Glutamatergic neuron (in vitro differentiated cells): ENCODE measurements at regions not wholly inside any gene's neighbourhood (a gene's known extent, or its start where the extent isn't known, plus 50 kb on each side); places are given as distances from the start of the nearest gene placed in this dataset.

Source experiments
- DNase-seq: peaks from one replicate; pipeline ENCODE4 v3.0.0; 2022
- H3K27ac Mint-ChIP-seq: one replicate; pipeline ENCODE4 v1.8.0; 2020; ENCODE audit warnings: mild to moderate bottlenecking, mixed read lengths, inconsistent platforms; ENCODE audit not compliant: unreplicated experiment
- H3K27me3 Mint-ChIP-seq: one replicate; pipeline ENCODE4 v1.8.0; 2020; ENCODE audit warnings: mild to moderate bottlenecking, moderate library complexity, mixed read lengths, inconsistent platforms; ENCODE audit not compliant: unreplicated experiment
- H3K36me3 Mint-ChIP-seq: one replicate; pipeline ENCODE4 v1.8.0; 2020; ENCODE audit warnings: mild to moderate bottlenecking, mixed read lengths, inconsistent platforms; ENCODE audit not compliant: unreplicated experiment
- H3K4me1 Mint-ChIP-seq: one replicate; pipeline ENCODE4 v1.8.0; 2020; ENCODE audit warnings: mild to moderate bottlenecking, low read depth, mixed read lengths, inconsistent platforms; ENCODE audit not compliant: unreplicated experiment
- H3K4me3 Mint-ChIP-seq: one replicate; pipeline ENCODE4 v1.8.0; 2020; ENCODE audit warnings: mild to moderate bottlenecking, mixed read lengths, inconsistent platforms; ENCODE audit not compliant: unreplicated experiment
- H3K9me3 Mint-ChIP-seq: one replicate; pipeline ENCODE4 v1.8.0; 2020; ENCODE audit warnings: mild to moderate bottlenecking, moderate library complexity, mixed read lengths, inconsistent platforms; ENCODE audit not compliant: unreplicated experiment
- CTCF ChIP-seq: fragments of 200-600 bp; sonication (generic); IDR thresholded peaks from one replicate; pipeline ENCODE4 v1.5.0; 2021; ENCODE audit not compliant: partially characterized antibody, unreplicated experiment

GRCh38 chr5:28896949-28897348 is 1858.6 kb upstream of the CDH9 start:
- H3K27me3 Mint-ChIP-seq = peaks cover 2% of the 10 kb centered on the region
- H3K9me3 Mint-ChIP-seq = no peaks in the 10 kb centered on the region

GRCh38 chr5:28880936-28881335 is 1842.5 kb upstream of the CDH9 start:
- no peak for DNase-seq
- Mint-ChIP-seq H3K36me3 (peaks cover 12% of the 10 kb centered on the region), H3K4me1 (no peaks in the 10 kb centered on the region), H3K27ac (no peak overlapping the region), H3K4me3 (no peak overlapping the region), H3K27me3 (no peaks in the 10 kb centered on the region), H3K9me3 (no peaks in the 10 kb centered on the region)
- TF ChIP-seq CTCF = no peak

More at GRCh38 chr5:28896949-28897348, 1858.6 kb upstream of the CDH9 start:
- Mint-ChIP-seq H3K27ac (no peak overlapping the region), H3K4me3 (no peak overlapping the region), H3K4me1 (no peaks in the 10 kb centered on the region), H3K36me3 (no peaks in the 10 kb centered on the region)
- no peak for DNase-seq
- no peak for TF ChIP-seq CTCF

GRCh38 chr5:28877050-28877449 is 1838.7 kb upstream of the CDH9 start:
- DNase-seq = no peak
- Mint-ChIP-seq H3K4me3 (no peak overlapping the region), H3K4me1 (no peaks in the 10 kb centered on the region), H3K27me3 (no peaks in the 10 kb centered on the region), H3K9me3 (no peaks in the 10 kb centered on the region), H3K27ac (no peak overlapping the region), H3K36me3 (no peaks in the 10 kb centered on the region)
- TF ChIP-seq CTCF = no peak

- Mint-ChIP-seq H3K4me3 (peak overlapping the region; percentile 47), H3K27ac (peak overlapping the region; percentile 84), H3K27me3 (peaks cover 2% of the 10 kb centered on the region), H3K9me3 (peaks cover 4% of the 10 kb centered on the region), H3K36me3 (no peaks in the 10 kb centered on the region), H3K4me1 (peaks cover 19% of the 10 kb centered on the region)
- no peak for DNase-seq
- no peak for TF ChIP-seq CTCF
Observed at GRCh38 chr5:28864006-28864405, 1825.6 kb upstream of the CDH9 start.

GRCh38 chr5:28862860-28863196 is 1824.4 kb upstream of the CDH9 start:
- Mint-ChIP-seq H3K4me1 (peaks cover 19% of the 10 kb centered on the region), H3K36me3 (no peaks in the 10 kb centered on the region), H3K9me3 (peaks cover 4% of the 10 kb centered on the region), H3K4me3 (no peak overlapping the region), H3K27ac (peak overlapping the region; percentile 70), H3K27me3 (peaks cover 2% of the 10 kb centered on the region)
- no peak for TF ChIP-seq CTCF
- DNase-seq = no peak
